Gastroesophageal sphincter (tissue), 3 donors: ENCODE measurements at regions not wholly inside any gene's neighbourhood (a gene's known extent, or its start where the extent isn't known, plus 50 kb on each side); places are given as distances from the start of the nearest gene placed in this dataset.
A peak's percentile ranks its signal among the peaks of the same experiment; 100 is the strongest.

Source experiments
- EP300 ChIP-seq: sonication (generic); formaldehyde crosslinking; IDR thresholded peaks from one replicate; pipeline ENCODE4 v1.6.1; 2017; ENCODE audit warnings: antibody characterized with exemption, mild to moderate bottlenecking
- POLR2A ChIP-seq, 2 donors: fragments of 450-650 bp; IDR thresholded peaks; one replicate each; pipeline ENCODE4 v1.6.1; 2017; ENCODE audit warnings: antibody characterized with exemption in 2 of 2, mild to moderate bottlenecking in 2 of 2, moderate library complexity in 1 of 2
- POLR2AphosphoS5 ChIP-seq: sonication (generic); formaldehyde crosslinking; IDR thresholded peaks from one replicate; pipeline ENCODE4 v1.6.1; 2017; ENCODE audit warnings: antibody characterized with exemption
- TF ChIP-seq, protein P1 (sequence below), 4 experiments: fragments of 200-600 bp in 2 of 4; fragments of 450-650 bp in 2 of 4; sonication (generic) in 1 of 4; IDR thresholded peaks; one replicate each; pipeline ENCODE4 v1.5.1; 2017 to 2019; ENCODE audit warnings: antibody characterized with exemption in 4 of 4, mild to moderate bottlenecking in 2 of 4, moderate library complexity in 2 of 4

DNA sequence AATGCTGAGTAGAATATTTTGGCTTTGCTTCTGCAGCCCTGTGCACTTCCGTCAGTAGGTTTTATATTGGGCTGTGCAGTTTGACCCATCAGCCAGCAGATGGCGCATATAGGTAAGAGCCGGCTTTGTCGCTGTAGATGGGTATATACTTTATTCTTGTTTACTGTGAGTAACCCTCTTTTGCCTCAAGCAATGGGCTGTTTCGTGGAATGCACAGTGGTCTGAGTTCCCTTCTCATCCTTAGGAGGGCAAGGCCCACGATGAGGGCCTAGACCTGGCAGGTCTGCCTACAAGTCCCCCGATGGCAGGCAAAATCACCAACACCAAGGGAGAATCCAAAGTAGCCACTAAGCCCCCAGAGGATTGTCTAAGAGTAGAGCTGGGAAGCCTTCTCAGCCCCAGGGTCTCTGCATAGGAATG lies 1002.9 kb upstream of the KCND2 start:
- TF ChIP-seq, protein P1, sequence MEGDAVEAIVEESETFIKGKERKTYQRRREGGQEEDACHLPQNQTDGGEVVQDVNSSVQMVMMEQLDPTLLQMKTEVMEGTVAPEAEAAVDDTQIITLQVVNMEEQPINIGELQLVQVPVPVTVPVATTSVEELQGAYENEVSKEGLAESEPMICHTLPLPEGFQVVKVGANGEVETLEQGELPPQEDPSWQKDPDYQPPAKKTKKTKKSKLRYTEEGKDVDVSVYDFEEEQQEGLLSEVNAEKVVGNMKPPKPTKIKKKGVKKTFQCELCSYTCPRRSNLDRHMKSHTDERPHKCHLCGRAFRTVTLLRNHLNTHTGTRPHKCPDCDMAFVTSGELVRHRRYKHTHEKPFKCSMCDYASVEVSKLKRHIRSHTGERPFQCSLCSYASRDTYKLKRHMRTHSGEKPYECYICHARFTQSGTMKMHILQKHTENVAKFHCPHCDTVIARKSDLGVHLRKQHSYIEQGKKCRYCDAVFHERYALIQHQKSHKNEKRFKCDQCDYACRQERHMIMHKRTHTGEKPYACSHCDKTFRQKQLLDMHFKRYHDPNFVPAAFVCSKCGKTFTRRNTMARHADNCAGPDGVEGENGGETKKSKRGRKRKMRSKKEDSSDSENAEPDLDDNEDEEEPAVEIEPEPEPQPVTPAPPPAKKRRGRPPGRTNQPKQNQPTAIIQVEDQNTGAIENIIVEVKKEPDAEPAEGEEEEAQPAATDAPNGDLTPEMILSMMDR (IDR thresholded peaks at IDR 0.05), result peak; percentile 21 to 63 (median 30)
- TF ChIP-seq POLR2A (IDR thresholded peaks at IDR 0.05) (no peak), POLR2AphosphoS5 (no peak), EP300 (no peak)
